Lower leg skin (tissue), 4 donors: ENCODE measurements at regions not wholly inside any gene's neighbourhood (a gene's known extent, or its start where the extent isn't known, plus 50 kb on each side); places are given as distances from the start of the nearest gene placed in this dataset.

Experiments
- DNase-seq, 2 donors: peaks; one replicate each; pipeline ENCODE4 v3.0.0-alpha.2; 2019; ENCODE audit warnings: low spot score in 2 of 2
- H3K4me3 ChIP-seq: fragments of 200-600 bp; sonication (generic); 2 replicates; pipeline ENCODE4 v1.5.1; 2017; ENCODE audit warnings: mild to moderate bottlenecking, low read depth; ENCODE audit not compliant: poor library complexity, severe bottlenecking
- POLR2A ChIP-seq, 2 donors: fragments of 450-650 bp; IDR thresholded peaks; one replicate each; pipeline ENCODE4 v1.6.1; 2016 to 2017; ENCODE audit warnings: antibody characterized with exemption in 2 of 2, mild to moderate bottlenecking in 1 of 2, moderate library complexity in 1 of 2
- WGBS, 2 donors: methylation state at CpG; one replicate each; pipeline ENCODE4 v1.1.5; 2018; 5-methylcytosine and 5-hydroxymethylcytosine counted together
- intact Hi-C: fragments of 100-400 bp; cut with DNase I; formaldehyde crosslinking; loops from one replicate; pipeline ENCODE4 v1.15.0; 2023; ENCODE audit warnings: low total_unique reads
- TF ChIP-seq, protein P1 (sequence below), 3 donors: fragments of 450-650 bp; IDR thresholded peaks; one replicate each; pipeline ENCODE4 v1.5.1; 2016; ENCODE audit warnings: antibody characterized with exemption in 3 of 3, mild to moderate bottlenecking in 3 of 3, moderate library complexity in 2 of 3

GRCh38 chr18:55762424-55762823 lies 174.4 kb upstream of the TCF4 start:
- 87 to 89% methylated on average over 3 of the region's 3 CpGs for WGBS, 2 donors
- no peak overlapping the region for H3K4me3 ChIP-seq
- no peak for DNase-seq
- TF ChIP-seq, protein P1, sequence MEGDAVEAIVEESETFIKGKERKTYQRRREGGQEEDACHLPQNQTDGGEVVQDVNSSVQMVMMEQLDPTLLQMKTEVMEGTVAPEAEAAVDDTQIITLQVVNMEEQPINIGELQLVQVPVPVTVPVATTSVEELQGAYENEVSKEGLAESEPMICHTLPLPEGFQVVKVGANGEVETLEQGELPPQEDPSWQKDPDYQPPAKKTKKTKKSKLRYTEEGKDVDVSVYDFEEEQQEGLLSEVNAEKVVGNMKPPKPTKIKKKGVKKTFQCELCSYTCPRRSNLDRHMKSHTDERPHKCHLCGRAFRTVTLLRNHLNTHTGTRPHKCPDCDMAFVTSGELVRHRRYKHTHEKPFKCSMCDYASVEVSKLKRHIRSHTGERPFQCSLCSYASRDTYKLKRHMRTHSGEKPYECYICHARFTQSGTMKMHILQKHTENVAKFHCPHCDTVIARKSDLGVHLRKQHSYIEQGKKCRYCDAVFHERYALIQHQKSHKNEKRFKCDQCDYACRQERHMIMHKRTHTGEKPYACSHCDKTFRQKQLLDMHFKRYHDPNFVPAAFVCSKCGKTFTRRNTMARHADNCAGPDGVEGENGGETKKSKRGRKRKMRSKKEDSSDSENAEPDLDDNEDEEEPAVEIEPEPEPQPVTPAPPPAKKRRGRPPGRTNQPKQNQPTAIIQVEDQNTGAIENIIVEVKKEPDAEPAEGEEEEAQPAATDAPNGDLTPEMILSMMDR (IDR thresholded peaks at IDR 0.05) = no peak
- TF ChIP-seq POLR2A (IDR thresholded peaks at IDR 0.05) = no peak
- intact Hi-C loops = no loop called here

DNA sequence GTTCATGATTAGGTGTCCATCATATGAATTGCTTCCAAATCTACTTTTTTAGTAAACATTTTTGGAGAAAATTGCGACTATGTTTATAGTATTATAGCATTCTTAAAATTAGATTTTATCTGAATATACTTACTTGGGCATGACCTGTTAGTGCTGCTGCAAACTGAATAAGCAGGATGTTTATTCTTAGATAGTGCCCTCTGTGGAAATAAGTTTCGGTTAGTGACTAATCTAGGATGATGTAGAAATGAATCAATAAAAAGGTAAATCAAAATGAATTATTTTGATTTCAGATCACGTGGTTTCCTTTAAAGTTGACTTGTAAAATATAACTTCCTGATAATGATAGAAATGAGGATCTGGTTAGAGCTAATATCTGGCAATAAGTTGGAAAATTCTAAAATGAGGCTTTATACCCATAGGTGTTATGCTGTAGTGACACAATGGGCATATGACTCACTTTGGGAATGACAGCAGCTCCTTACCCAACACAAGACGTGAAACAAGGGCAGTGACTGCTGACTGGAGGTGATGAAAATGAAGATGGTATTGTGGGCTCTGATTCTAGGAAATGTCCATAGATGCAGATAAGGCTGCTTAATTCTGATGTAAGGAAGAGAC lies 165.8 kb upstream of the TCF4 start:
- 65 to 80% methylated on average over 4 of the region's 4 CpGs for WGBS, 2 donors
- intact Hi-C loops = no loop called here
- DNase-seq = no peak
- H3K4me3 ChIP-seq = no peak overlapping the region
- TF ChIP-seq, protein P1 (IDR thresholded peaks at IDR 0.05) = no peak
- no peak for TF ChIP-seq POLR2A (IDR thresholded peaks at IDR 0.05)

GRCh38 chr18:55751476-55751875 lies 163.5 kb upstream of the TCF4 start:
- intact Hi-C loops = no loop called here
- TF ChIP-seq, protein P1 (IDR thresholded peaks at IDR 0.05) = no peak
- no peak for TF ChIP-seq POLR2A (IDR thresholded peaks at IDR 0.05)
- 92 to 94% methylated on average over 4 of the region's 4 CpGs for WGBS, 2 donors
- no peak for DNase-seq
- H3K4me3 ChIP-seq = no peak overlapping the region

GRCh38 chr18:55748227-55748738 lies 160.3 kb upstream of the TCF4 start:
- intact Hi-C loops = no loop called here
- 86 to 92% methylated on average over 4 of the region's 4 CpGs for WGBS, 2 donors
- no peak overlapping the region for H3K4me3 ChIP-seq
- TF ChIP-seq POLR2A (IDR thresholded peaks at IDR 0.05) = no peak
- DNase-seq = no peak

- no peak for DNase-seq
- intact Hi-C loops = no loop called here
- WGBS, 2 donors = 82 to 83% methylated on average over 2 of the region's 2 CpGs
- TF ChIP-seq, protein P1 (IDR thresholded peaks at IDR 0.05) = no peak
- TF ChIP-seq POLR2A (IDR thresholded peaks at IDR 0.05) = no peak
- no peak overlapping the region for H3K4me3 ChIP-seq
These were observed 156.2 kb upstream of the TCF4 start for GRCh38 chr18:55744206-55744605.

GRCh38 chr18:55743736-55744135 lies 155.7 kb upstream of the TCF4 start:
- no peak overlapping the region for H3K4me3 ChIP-seq
- WGBS, 2 donors = 93 to 95% methylated on average over 3 of the region's 3 CpGs
- intact Hi-C loops = no loop called here
- no peak for DNase-seq
- no peak for TF ChIP-seq POLR2A (IDR thresholded peaks at IDR 0.05)
- TF ChIP-seq, protein P1 (IDR thresholded peaks at IDR 0.05) = no peak
